Effector memory CD4-positive, alpha-beta T cell (primary cell): ENCODE measurements at regions not wholly inside any gene's neighbourhood (a gene's known extent, or its start where the extent isn't known, plus 50 kb on each side); places are given as distances from the start of the nearest gene placed in this dataset.

Experiments used
- DNase-seq, 3 donors: peaks; one replicate each; pipeline ENCODE4 v3.0.0-alpha.2; 2020
- H3K27ac ChIP-seq: 2 replicates; pipeline ENCODE4 v1.7.0; 2013; ENCODE audit warnings: mild to moderate bottlenecking, low read length, moderate library complexity; ENCODE audit not compliant: insufficient read depth, poor library complexity, severe bottlenecking
- H3K27me3 ChIP-seq: replicated peaks from 2 replicates; pipeline ENCODE4 v1.7.0; 2013; ENCODE audit warnings: mild to moderate bottlenecking, low read length; ENCODE audit not compliant: insufficient read depth, control insufficient read depth, poor library complexity, severe bottlenecking
- H3K36me3 ChIP-seq: 2 replicates; pipeline ENCODE4 v1.7.0; 2013; ENCODE audit warnings: mild to moderate bottlenecking, low read length, moderate library complexity; ENCODE audit not compliant: control insufficient read depth, insufficient read depth
- H3K4me1 ChIP-seq: 2 replicates; pipeline ENCODE4 v1.7.0; 2013; ENCODE audit warnings: low read length, mild to moderate bottlenecking; ENCODE audit not compliant: control insufficient read depth, insufficient read depth, poor library complexity, severe bottlenecking
- H3K4me3 ChIP-seq: 2 replicates; pipeline ENCODE4 v1.7.0; 2013; ENCODE audit warnings: low read length, low read depth, mild to moderate bottlenecking; ENCODE audit not compliant: insufficient read depth, poor library complexity, severe bottlenecking
- H3K9me3 ChIP-seq: 2 replicates; pipeline ENCODE4 v1.7.0; 2013; ENCODE audit warnings: mild to moderate bottlenecking, low read length, moderate library complexity; ENCODE audit not compliant: control insufficient read depth

- no peaks in the 10 kb centered on the region for H3K9me3 ChIP-seq
- H3K36me3 ChIP-seq, result no peaks in the 10 kb centered on the region
- no peaks in the 10 kb centered on the region for H3K27me3 ChIP-seq
- H3K27ac ChIP-seq, result no peak overlapping the region
- no peaks in the 10 kb centered on the region for H3K4me1 ChIP-seq
- H3K4me3 ChIP-seq, result no peak overlapping the region
- DNase-seq, result no peak
Measured at GRCh38 chr2:121966663-121967062, 211.2 kb downstream of the TSN start.

GRCh38 chr2:121969166-121969565 lies 213.7 kb downstream of the TSN start:
- no peak overlapping the region for H3K4me3 ChIP-seq

GRCh38 chr2:121969766-121970639 lies 214.6 kb downstream of the TSN start:
- no peaks in the 10 kb centered on the region for H3K4me1 ChIP-seq

More at GRCh38 chr2:121969166-121969565, 213.7 kb downstream of the TSN start:
- Histone ChIP-seq H3K27ac (no peak overlapping the region), H3K27me3 (no peaks in the 10 kb centered on the region), H3K36me3 (no peaks in the 10 kb centered on the region), H3K4me1 (no peaks in the 10 kb centered on the region), H3K9me3 (no peaks in the 10 kb centered on the region)
- DNase-seq, result no peak

GRCh38 chr2:121972203-121972602 lies 216.8 kb downstream of the TSN start:
- DNase-seq, result no peak
- Histone ChIP-seq H3K4me3 (no peak overlapping the region), H3K36me3 (no peaks in the 10 kb centered on the region), H3K9me3 (no peaks in the 10 kb centered on the region), H3K4me1 (peaks cover 3% of the 10 kb centered on the region), H3K27me3 (no peaks in the 10 kb centered on the region), H3K27ac (no peak overlapping the region)

More at GRCh38 chr2:121969766-121970639, 214.6 kb downstream of the TSN start:
- no peak for DNase-seq
- H3K4me3 ChIP-seq, result no peak overlapping the region
- H3K36me3 ChIP-seq, result no peaks in the 10 kb centered on the region
- H3K27me3 ChIP-seq, result no peaks in the 10 kb centered on the region
- H3K9me3 ChIP-seq, result no peaks in the 10 kb centered on the region
- no peak overlapping the region for H3K27ac ChIP-seq

GRCh38 chr2:121974897-121975661 lies 219.6 kb downstream of the TSN start:
- H3K27me3 ChIP-seq, result no peaks in the 10 kb centered on the region
- H3K27ac ChIP-seq, result no peak overlapping the region
- DNase-seq, result peak in 2 of 3 donors; percentile 2 to 15
- peaks cover 3% of the 10 kb centered on the region for H3K4me1 ChIP-seq
- no peaks in the 10 kb centered on the region for H3K36me3 ChIP-seq
- no peaks in the 10 kb centered on the region for H3K9me3 ChIP-seq
- H3K4me3 ChIP-seq, result peak overlapping the region; percentile 47

DNA sequence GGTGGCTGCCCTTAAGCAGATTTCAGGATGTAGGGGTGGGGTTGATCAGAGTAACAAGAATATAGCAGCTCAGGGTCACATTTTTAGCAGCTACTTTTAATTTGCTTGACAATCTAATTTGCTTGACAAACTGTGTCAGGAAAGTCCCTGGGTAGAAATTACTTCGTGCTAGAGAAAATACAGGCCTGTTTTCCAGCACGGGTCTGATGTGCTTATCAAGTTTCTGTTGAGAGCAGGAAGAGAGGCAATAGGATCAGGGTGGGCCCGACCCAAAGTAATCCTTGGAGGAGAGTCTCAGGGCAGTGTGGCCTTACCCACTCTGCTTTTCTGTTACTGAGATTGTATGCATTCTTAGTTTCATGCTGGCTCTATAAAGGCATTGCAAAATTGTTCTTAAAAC lies 221.5 kb downstream of the TSN start:
- Histone ChIP-seq H3K36me3 (no peaks in the 10 kb centered on the region), H3K4me3 (no peak overlapping the region), H3K4me1 (peaks cover 3% of the 10 kb centered on the region), H3K27me3 (no peaks in the 10 kb centered on the region), H3K27ac (no peak overlapping the region), H3K9me3 (no peaks in the 10 kb centered on the region)
- DNase-seq, result no peak

DNA sequence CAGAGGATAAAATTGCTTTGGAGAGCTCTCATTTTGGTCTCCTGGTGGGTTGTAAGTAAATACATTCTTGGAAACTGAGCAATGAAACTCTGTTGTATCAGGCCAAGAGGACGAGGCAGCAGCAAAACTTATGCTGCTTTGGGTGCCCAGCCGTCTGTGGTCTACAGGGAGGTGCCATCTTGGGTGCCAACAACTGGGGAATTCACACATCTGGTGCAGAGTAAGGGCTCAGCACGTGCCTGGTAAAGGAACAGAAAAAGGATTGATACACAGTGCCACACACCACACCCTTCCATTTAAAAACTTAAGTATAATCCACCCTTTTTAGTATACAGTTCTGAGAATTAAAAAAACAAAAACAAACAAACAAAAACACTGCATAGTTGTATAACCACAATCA lies 221.9 kb downstream of the TSN start:
- Histone ChIP-seq H3K27me3 (no peaks in the 10 kb centered on the region), H3K9me3 (no peaks in the 10 kb centered on the region), H3K27ac (no peak overlapping the region), H3K36me3 (no peaks in the 10 kb centered on the region), H3K4me3 (no peak overlapping the region), H3K4me1 (peaks cover 3% of the 10 kb centered on the region)
- no peak for DNase-seq

DNA sequence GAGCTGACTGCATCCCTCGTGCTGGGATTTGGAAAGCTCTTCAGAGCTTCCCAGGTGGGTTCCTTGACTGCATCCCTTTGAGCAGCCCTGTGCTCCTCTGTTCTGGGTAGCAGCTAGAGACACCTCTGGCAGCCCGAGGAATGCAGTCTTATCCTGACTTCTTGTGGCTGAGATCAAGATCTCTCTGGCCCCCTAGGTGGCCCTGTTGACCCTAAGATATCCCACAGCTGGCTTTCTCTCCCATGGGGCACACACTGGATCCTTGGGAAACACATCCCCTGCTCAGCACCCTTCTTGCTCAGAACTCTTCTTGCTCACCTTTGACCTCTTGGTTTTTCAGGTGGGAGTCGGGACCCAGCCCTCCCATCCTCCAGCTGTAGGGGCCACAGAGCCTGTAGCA lies 237.2 kb downstream of the TSN start:
- no peak overlapping the region for H3K4me3 ChIP-seq
- H3K27ac ChIP-seq, result no peak overlapping the region
- DNase-seq, result no peak
- H3K27me3 ChIP-seq, result no peaks in the 10 kb centered on the region
- no peaks in the 10 kb centered on the region for H3K4me1 ChIP-seq
- H3K36me3 ChIP-seq, result no peaks in the 10 kb centered on the region
- no peaks in the 10 kb centered on the region for H3K9me3 ChIP-seq

- Histone ChIP-seq H3K4me3 (no peak overlapping the region), H3K9me3 (no peaks in the 10 kb centered on the region), H3K27me3 (no peaks in the 10 kb centered on the region), H3K36me3 (no peaks in the 10 kb centered on the region), H3K4me1 (no peaks in the 10 kb centered on the region), H3K27ac (no peak overlapping the region)
- DNase-seq, result no peak
Measured at GRCh38 chr2:121993682-121994081, 238.2 kb downstream of the TSN start.
